Activated T-helper 1 cell treated with anti-CD3 and anti-CD28 coated beads, Interleukin-2, amount 50 U/mL, for 16 hours (primary cell): ENCODE measurements at regions not wholly inside any gene's neighbourhood (a gene's known extent, or its start where the extent isn't known, plus 50 kb on each side); places are given as distances from the start of the nearest gene placed in this dataset.

Experiments used
- DNase-seq, 2 donors: peaks; one replicate each; pipeline ENCODE4 v3.0.0-alpha.2; 2020; ENCODE audit warnings: low read depth in 1 of 2, low spot score in 1 of 2

- DNase-seq, result no peak
Observed at GRCh38 chr2:122596598-122596997, 841.1 kb downstream of the TSN start.

GRCh38 chr2:122598784-122599183 is 843.3 kb downstream of the TSN start:
- no peak for DNase-seq

GRCh38 chr2:122610948-122611609 is 855.6 kb downstream of the TSN start:
- no peak for DNase-seq

GRCh38 chr2:122622934-122623333 is 867.5 kb downstream of the TSN start:
- no peak for DNase-seq

GRCh38 chr2:122627388-122627787 is 871.9 kb downstream of the TSN start:
- DNase-seq, result no peak

- DNase-seq, result no peak
Observed at GRCh38 chr2:122634256-122634655, 878.8 kb downstream of the TSN start.

GRCh38 chr2:122634920-122635319 is 879.5 kb downstream of the TSN start:
- no peak for DNase-seq

GRCh38 chr2:122635686-122636085 is 880.2 kb downstream of the TSN start:
- DNase-seq, result no peak

- no peak for DNase-seq
Observed at GRCh38 chr2:122636097-122636496, 880.6 kb downstream of the TSN start.

- no peak for DNase-seq
Observed at GRCh38 chr2:122639176-122639575, 883.7 kb downstream of the TSN start.

GRCh38 chr2:122639711-122640110 is 884.3 kb downstream of the TSN start:
- DNase-seq, result no peak

GRCh38 chr2:122643725-122644329 is 888.4 kb downstream of the TSN start:
- no peak for DNase-seq

- no peak for DNase-seq
Observed at GRCh38 chr2:122651236-122651635, 895.8 kb downstream of the TSN start.

GRCh38 chr2:122651780-122652179 is 896.3 kb downstream of the TSN start:
- no peak for DNase-seq

- no peak for DNase-seq
Observed at GRCh38 chr2:122652670-122653069, 897.2 kb downstream of the TSN start.

- DNase-seq, result no peak
Observed at GRCh38 chr2:122656403-122656802, 901.0 kb downstream of the TSN start.

- no peak for DNase-seq
Observed at GRCh38 chr2:122660786-122661634, 905.6 kb downstream of the TSN start.

GRCh38 chr2:122663620-122664019 is 908.2 kb downstream of the TSN start:
- DNase-seq, result no peak

- DNase-seq, result no peak
Observed at GRCh38 chr2:122669627-122670026, 914.2 kb downstream of the TSN start.

GRCh38 chr2:122670897-122671296 is 915.4 kb downstream of the TSN start:
- no peak for DNase-seq

- no peak for DNase-seq
Observed at GRCh38 chr2:122680662-122681061, 925.2 kb downstream of the TSN start.

GRCh38 chr2:122681626-122682025 is 926.2 kb downstream of the TSN start:
- DNase-seq, result no peak
